AG09319 (cell line): ENCODE measurements at regions not wholly inside any gene's neighbourhood (a gene's known extent, or its start where the extent isn't known, plus 50 kb on each side); places are given as distances from the start of the nearest gene placed in this dataset.

ENCODE experiments used
- DNase-seq: peaks from one replicate; pipeline ENCODE4 v3.0.0-alpha.2; 2010; ENCODE audit warnings: low read depth; ENCODE audit errors: extremely low read depth
- CTCF ChIP-seq: IDR thresholded peaks from 2 replicates; pipeline ENCODE4 v1.5.1; 2011; ENCODE audit warnings: low read depth, mild to moderate bottlenecking, inconsistent platforms, low read length, moderate library complexity

- no peak for DNase-seq
- TF ChIP-seq CTCF: no peak
These were observed 323.0 kb upstream of the OBI1 start for GRCh38 chr13:78981913-78982312.

- TF ChIP-seq CTCF: no peak
- no peak for DNase-seq
These were observed 320.4 kb upstream of the OBI1 start for GRCh38 chr13:78979349-78979748.

GRCh38 chr13:78978381-78978998 is 319.5 kb upstream of the OBI1 start:
- DNase-seq: peak; percentile 14
- peak; percentile 59 for TF ChIP-seq CTCF

GRCh38 chr13:78977311-78977710 is 318.4 kb upstream of the OBI1 start:
- no peak for DNase-seq
- TF ChIP-seq CTCF: no peak

- no peak for DNase-seq
- TF ChIP-seq CTCF: no peak
These were observed 317.7 kb upstream of the OBI1 start for GRCh38 chr13:78976696-78977095.

- TF ChIP-seq CTCF: no peak
- no peak for DNase-seq
These were observed 313.6 kb upstream of the OBI1 start for GRCh38 chr13:78972561-78972960.

- no peak for DNase-seq
These were observed 312.5 kb upstream of the OBI1 start for GRCh38 chr13:78971355-78972025.

More at GRCh38 chr13:78971355-78972025, 312.5 kb upstream of the OBI1 start:
- no peak for TF ChIP-seq CTCF
